Stimulated activated naive CD8-positive, alpha-beta T cell treated with anti-CD3 and anti-CD28 coated beads, Interleukin-15, Interleukin-2, amounts not matched to agents 100 U/mL and 50 U/mL, for 24 hours (primary cell): ENCODE measurements at regions not wholly inside any gene's neighbourhood (a gene's known extent, or its start where the extent isn't known, plus 50 kb on each side); places are given as distances from the start of the nearest gene placed in this dataset.

Experiments
- ATAC-seq: fragments of 150-1000 bp; cut with Tn5 transposase; one replicate; pipeline ENCODE4 v1.10.0; 2021
- DNase-seq: peaks from one replicate; pipeline ENCODE4 v3.0.0; 2021

DNA sequence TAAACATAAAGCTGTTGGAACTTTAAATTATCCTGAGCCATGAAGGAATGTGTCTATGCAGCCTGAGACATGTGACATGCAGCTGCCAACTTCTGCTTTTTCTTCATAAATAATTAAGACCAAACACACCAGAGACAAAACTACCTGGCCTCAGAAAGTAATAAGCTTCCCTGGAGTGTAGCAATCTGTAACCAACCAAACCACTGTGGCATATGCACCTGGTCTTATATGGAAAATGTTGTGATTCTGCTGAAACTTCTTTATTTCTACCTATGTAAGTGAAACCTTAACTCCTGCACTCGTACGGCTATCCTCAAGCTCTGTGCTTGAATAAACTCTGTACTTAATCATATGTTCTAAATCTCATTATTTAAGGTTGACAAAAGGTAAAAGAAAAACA, 515.0 kb downstream of the TMEM182 start:
- ATAC-seq (no peak), DNase-seq (no peak)

DNA sequence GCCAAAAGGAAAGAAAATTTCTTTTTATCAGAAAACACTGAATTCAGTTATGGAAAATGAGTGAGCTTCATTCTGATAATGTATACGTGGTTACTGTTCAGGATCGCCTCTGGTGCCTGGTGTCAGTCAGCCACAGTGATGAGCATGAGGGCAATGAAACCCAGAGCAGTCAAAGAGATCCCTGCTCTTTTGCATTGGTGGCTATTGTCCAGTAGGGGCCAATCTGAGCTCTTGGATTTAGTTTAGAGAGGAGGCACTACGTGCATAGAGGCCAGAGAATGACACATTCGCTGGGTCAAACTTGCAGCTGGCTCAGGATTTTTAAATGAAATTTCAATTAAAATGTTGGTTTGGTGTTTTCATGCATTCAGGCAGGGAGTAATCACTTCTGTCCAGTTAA, 522.9 kb downstream of the TMEM182 start:
- DNase-seq: no peak
- ATAC-seq: no peak

- ATAC-seq (no peak), DNase-seq (no peak)
Measured at GRCh38 chr2:103285354-103285753, 523.5 kb downstream of the TMEM182 start.

GRCh38 chr2:103287746-103288145, 525.9 kb downstream of the TMEM182 start:
- ATAC-seq: no peak
- DNase-seq: no peak

DNA sequence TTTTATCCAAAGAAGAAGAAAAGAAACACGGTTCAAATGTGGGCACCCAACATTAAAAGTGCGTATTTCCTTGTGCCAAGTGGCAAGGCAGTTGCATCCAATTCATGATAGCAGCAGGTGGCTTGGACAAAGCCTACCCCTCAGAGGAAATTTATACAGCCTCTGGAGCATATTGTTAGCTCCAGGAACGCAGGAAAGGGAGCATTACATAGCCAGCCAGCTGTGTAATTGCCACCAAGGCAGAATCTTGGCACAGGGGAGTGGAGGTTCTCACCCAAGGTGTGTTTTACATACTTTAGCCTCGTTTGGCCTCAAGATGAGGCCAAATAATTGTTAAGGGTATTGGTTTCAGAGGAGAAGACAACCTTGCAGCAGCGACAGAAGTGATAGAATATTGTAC, 526.9 kb downstream of the TMEM182 start:
- ATAC-seq (no peak), DNase-seq (no peak)

- DNase-seq (no peak), ATAC-seq (no peak)
Measured at GRCh38 chr2:103289105-103289725, 527.4 kb downstream of the TMEM182 start.

DNA sequence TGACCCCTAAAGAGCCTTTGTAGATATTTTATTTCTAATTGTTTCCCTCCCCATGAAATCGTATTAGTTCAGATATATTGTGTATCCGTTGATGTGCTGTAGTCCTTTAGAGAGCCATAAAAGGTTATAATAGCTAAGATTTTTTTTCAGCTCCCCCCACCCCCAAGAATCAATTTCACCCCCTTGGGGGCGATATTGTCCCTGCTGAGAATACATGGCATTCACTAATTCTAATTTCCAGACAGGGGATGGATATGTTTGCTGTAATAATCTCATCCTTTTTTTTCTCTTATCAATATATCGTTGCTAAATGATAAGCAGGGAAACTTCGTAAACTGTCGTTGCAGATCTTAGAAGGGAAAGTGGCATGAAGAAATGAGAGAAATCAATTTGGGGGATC, 530.7 kb downstream of the TMEM182 start:
- DNase-seq (no peak), ATAC-seq (no peak)

DNA sequence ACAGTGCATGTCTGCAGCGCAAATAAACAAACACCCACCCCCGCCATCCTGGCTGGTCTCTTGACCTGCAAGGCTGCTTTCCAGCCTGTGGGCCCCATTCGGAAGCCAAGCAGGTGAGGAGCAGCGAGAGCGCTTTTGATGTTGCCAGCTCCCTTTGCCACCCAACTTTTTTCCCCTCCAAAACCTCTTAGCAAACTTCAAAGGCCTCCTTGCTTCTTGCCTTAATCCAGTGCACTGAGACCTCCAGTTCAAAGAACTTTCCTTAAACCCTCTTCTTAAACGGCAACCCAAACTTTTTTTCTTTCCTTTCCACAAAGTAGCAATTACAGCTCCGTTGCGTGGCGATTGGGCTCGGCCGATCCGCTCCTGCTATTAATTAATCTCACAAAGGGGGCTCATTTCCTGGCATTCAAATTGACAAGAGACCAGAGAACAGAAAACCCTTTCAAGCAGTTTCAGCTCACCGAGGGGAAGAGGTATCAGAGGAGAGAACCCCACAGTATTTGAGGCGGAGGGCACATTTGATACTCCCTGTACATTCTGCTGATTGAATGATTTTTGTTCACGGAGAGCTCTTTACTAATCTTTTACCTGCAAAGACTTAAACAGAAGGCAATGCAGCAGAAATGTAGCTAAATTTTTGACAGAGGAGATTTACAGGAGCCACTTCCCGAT, 531.4 kb downstream of the TMEM182 start:
- ATAC-seq: no peak

GRCh38 chr2:103293742-103294077, 531.9 kb downstream of the TMEM182 start:
- no peak for DNase-seq
- ATAC-seq: no peak

More for the DNA sequence above, 531.4 kb downstream of the TMEM182 start:
- no peak for DNase-seq

DNA sequence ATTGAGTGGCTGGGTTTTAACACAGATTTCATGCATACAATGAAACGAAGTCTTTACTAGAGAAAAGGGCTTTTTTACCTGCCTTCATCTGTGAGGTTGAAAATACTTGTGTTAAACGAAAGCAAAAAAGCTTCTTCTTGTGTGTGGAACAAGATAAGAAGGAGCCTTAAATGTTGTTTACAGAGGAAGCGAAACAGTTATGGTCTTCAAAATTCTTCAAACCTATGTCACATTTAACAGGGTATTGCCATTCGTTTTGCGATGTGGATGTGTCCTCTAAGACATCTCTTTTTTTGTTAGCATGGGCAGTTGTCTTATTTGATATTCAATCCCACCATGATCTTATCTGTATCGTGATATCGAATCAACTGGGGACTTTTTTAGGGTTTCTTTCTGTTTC, 532.6 kb downstream of the TMEM182 start:
- DNase-seq: no peak

GRCh38 chr2:103295591-103295990, 533.8 kb downstream of the TMEM182 start:
- DNase-seq (no peak), ATAC-seq (no peak)

More for the DNA sequence above, 532.6 kb downstream of the TMEM182 start:
- ATAC-seq: no peak

DNA sequence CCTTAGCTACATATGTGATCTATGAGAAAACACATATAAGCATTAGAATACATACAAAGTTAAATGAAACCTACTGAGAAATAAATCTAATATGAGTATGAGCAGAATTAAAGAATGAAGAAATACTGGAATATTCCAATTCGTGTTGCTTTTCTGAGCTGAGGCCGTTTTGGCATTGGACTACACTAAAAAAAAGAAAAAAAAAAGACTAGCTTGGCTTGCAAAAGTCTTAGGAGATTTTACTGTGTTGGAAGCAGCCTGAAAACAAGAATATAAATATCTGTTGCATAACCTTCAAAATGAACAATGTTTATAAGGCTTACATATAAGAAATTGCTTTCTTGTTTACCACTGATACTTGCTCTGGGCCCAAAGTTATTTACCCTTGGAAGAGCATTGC, 562.8 kb downstream of the TMEM182 start:
- ATAC-seq (no peak), DNase-seq (no peak)

GRCh38 chr2:103327386-103327785, 565.6 kb downstream of the TMEM182 start:
- no peak for DNase-seq
- no peak for ATAC-seq

DNA sequence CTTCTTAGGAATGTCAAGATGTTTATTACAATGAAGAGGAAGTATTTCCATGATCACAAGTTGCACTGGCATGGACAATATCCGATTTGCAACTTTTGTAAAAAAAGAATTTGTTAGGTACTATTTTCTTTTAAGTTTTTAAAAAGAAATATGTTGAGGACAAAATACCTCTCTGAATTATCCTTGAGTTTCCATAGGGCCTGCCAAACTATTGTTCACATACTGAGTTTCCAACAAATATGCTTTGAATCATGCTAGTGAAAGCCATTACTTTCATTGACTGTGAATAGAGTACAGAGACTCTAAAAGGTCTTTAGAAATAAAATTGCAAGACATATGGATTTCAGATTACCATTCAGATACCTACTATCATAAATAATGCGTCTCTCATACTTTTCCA, 566.1 kb downstream of the TMEM182 start:
- ATAC-seq: no peak
- no peak for DNase-seq

DNA sequence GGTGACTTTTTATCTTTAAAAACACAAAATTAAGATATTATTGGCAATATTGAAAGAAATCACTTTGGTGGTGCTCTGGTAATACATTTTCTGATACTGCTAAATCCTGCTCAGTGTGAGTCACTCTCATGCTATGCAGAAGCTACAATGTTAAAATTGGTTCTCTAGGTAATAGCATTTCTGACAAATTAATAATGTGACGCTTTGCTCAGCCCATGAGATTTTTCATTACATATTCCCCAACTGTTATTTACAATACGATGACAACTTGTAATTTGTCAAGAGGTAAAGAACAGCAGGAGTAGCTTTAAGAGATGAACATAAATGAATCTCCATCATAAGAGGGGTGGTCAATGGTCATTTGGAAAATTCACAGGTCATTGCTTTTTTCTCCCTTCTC, 573.6 kb downstream of the TMEM182 start:
- no peak for DNase-seq
- ATAC-seq: no peak

DNA sequence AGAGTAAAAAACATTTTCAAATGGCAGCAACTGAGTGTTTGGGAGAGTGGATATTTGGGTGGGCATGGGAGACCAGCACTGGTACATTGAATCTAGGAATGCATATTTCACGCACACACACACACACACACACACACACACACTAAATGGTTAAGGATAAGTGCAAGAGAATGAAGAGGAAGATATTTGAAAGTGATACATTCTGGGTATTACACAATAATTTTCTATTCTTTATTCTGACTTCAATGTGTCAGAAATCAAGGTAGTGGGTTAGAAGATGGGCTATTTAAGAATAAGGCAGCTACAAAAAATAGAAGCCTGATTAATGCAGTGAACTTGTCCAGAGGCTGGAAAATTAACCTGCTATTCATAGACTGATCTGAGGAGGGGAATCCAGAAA, 577.0 kb downstream of the TMEM182 start:
- ATAC-seq (no peak), DNase-seq (no peak)

- no peak for DNase-seq
- ATAC-seq: no peak
Measured at GRCh38 chr2:103346780-103347179, 584.9 kb downstream of the TMEM182 start.

DNA sequence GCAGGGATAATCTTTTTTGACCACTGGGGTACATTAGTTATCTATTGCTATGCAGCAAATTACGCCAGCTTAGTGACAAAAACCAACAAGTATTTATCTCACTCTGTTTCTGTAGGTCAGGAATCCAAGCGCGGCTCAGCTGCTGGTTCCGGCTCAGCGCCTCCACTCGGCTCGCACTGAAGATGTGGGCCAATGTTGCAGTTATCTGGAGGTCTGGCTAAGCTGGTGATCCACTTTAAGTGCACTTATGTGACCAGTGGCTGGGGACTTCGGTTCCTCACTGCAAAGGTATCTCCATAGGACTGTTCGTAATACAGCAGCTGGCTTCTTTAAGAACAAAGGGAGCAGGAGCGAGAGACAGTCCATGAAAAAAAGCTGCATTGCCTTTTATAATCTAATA, 591.9 kb downstream of the TMEM182 start:
- DNase-seq (no peak), ATAC-seq (no peak)

GRCh38 chr2:103355287-103355686, 593.5 kb downstream of the TMEM182 start:
- DNase-seq (no peak), ATAC-seq (no peak)

- ATAC-seq (no peak), DNase-seq (no peak)
Measured at GRCh38 chr2:103361712-103362111, 599.9 kb downstream of the TMEM182 start.

DNA sequence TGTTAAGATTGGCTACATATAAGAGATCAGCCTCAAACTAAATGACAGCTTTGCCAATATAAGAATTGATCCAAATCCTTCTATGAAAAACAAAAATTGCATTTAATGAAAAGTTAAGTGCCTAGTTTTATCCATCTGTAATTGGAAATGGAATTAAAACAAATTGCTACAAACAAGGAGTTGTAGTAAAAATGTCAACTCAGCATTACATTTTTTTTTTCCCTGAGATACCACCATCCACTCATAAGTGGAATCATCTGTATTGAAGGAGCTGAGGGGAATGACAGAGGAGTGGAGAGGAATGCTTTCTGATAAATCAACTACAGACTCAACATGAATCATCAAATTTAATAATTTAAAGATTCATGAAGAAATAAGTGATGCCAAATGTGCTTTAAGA, 601.8 kb downstream of the TMEM182 start:
- DNase-seq: no peak
- ATAC-seq: no peak

GRCh38 chr2:103364177-103364576, 602.3 kb downstream of the TMEM182 start:
- no peak for DNase-seq
- ATAC-seq: no peak

DNA sequence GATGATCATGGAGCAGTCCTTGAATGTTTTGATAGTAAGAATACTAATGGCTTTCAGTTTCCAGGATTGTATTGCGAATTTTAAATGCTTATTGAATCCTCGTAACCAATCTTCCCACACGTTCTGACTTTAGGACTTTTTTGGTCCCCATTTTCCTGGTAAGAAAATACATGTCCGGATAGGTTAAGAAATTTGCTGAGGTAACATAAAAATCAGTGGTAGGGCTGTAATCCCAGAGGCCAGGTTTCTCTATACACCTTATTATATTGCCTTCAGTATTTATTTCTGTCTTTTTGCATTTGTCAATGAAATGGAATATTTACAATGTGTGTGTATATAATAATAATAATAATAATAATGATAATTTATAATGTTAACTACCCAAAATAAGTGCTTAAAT, 603.2 kb downstream of the TMEM182 start:
- DNase-seq (no peak), ATAC-seq (no peak)

DNA sequence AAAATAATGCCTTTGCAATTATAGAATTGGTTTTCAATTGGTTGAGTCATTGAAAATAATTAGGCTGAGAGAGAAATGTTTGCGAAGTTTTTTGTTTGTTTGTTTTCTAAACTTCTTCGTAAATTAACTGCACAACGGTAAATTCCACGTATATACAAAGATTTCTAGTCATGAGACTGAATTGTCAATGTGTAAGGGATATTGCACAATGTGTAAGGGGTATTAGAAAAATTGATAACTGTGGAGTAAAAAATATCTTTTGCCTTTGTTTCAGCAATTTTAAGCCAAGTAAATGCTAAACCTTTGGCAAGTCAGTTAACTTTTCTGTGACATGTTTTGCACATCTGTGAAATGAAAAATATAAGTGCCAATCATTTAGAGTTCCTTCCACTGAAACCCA, 606.0 kb downstream of the TMEM182 start:
- no peak for ATAC-seq
- no peak for DNase-seq
